Body of pancreas (tissue), 4 donors: ENCODE measurements at regions not wholly inside any gene's neighbourhood (a gene's known extent, or its start where the extent isn't known, plus 50 kb on each side); places are given as distances from the start of the nearest gene placed in this dataset.

ENCODE experiments used
- CTCF ChIP-seq, 7 experiments: fragments of 450-650 bp in 4 of 7; fragments of 200-600 bp in 3 of 7; sonication (generic) in 3 of 7; IDR thresholded peaks; one replicate each; pipeline ENCODE4 v1.5.1; 2016 to 2019; ENCODE audit warnings: antibody characterized with exemption in 7 of 7
- POLR2A ChIP-seq, 3 donors: fragments of 450-650 bp; IDR thresholded peaks; one replicate each; pipeline ENCODE4 v1.6.1; 2016; ENCODE audit warnings: antibody characterized with exemption in 3 of 3, mild to moderate bottlenecking in 2 of 3

- no peak for TF ChIP-seq CTCF (IDR thresholded peaks at IDR 0.05)
- TF ChIP-seq POLR2A (IDR thresholded peaks at IDR 0.05) = no peak
Observed at GRCh38 chr17:54848368-54848987, 52.2 kb upstream of the TOM1L1 start.
